ENCODE measurements at regions not wholly inside any gene's neighbourhood (a gene's known extent, or its start where the extent isn't known, plus 50 kb on each side); places are given as distances from the start of the nearest gene placed in this dataset.

DNA sequence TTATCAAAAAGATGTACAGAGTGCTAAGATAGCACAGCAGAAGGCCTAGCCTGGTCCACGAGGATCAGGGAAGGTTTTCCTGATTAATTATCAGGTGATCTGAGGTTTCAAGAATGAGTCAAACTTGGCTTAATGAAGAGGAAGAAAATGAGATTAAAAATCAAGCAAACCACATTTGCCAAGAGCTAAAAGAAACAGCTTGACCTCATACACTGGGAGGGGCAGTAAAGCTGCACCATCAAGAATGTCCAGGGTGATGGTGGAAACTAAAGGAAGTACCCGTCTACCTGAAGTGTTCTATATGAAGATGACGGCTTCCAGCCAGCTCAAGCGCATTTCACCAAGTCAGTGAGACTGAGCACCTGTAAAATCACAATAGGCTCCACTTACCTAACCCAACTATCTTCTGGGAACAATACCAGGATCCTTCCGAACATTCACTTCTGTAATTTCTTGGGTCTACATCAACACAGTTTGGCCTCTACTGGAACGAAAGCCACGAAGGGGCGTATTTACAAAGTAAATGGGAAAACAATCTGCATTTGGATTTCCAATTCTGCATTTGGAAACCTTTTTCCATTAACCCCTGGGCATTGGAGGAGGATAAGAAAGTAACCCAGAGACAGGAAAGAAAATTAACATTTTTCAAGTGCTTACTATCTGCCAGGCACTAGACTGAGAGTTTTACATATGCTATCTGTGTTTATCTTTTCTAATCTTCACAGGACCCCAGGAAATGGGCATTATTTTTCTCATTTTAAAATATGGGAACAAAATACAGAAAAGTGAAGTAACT is 114.0 kb upstream of the DCLK2 start:
- TF ChIP-seq TCF4 (CRISPR knock-in tag; IDR thresholded peaks at IDR 0.05; ENCODE audit: borderline replicate concordance), result no peak
- no peak for TF ChIP-seq ESRRG (CRISPR knock-in tag; IDR thresholded peaks at IDR 0.05)
- no peak for TF ChIP-seq OSR1 (CRISPR knock-in tag; IDR thresholded peaks at IDR 0.05)
- TF ChIP-seq, protein P1, sequence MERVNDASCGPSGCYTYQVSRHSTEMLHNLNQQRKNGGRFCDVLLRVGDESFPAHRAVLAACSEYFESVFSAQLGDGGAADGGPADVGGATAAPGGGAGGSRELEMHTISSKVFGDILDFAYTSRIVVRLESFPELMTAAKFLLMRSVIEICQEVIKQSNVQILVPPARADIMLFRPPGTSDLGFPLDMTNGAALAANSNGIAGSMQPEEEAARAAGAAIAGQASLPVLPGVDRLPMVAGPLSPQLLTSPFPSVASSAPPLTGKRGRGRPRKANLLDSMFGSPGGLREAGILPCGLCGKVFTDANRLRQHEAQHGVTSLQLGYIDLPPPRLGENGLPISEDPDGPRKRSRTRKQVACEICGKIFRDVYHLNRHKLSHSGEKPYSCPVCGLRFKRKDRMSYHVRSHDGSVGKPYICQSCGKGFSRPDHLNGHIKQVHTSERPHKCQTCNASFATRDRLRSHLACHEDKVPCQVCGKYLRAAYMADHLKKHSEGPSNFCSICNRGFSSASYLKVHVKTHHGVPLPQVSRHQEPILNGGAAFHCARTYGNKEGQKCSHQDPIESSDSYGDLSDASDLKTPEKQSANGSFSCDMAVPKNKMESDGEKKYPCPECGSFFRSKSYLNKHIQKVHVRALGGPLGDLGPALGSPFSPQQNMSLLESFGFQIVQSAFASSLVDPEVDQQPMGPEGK (CRISPR knock-in tag; IDR thresholded peaks at IDR 0.05; ENCODE audit: borderline replicate concordance), result no peak
- TF ChIP-seq, protein P2, sequence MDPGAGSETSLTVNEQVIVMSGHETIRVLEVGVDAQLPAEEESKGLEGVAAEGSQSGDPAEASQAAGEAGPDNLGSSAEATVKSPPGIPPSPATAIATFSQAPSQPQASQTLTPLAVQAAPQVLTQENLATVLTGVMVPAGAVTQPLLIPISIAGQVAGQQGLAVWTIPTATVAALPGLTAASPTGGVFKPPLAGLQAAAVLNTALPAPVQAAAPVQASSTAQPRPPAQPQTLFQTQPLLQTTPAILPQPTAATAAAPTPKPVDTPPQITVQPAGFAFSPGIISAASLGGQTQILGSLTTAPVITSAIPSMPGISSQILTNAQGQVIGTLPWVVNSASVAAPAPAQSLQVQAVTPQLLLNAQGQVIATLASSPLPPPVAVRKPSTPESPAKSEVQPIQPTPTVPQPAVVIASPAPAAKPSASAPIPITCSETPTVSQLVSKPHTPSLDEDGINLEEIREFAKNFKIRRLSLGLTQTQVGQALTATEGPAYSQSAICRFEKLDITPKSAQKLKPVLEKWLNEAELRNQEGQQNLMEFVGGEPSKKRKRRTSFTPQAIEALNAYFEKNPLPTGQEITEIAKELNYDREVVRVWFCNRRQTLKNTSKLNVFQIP (CRISPR knock-in tag; IDR thresholded peaks at IDR 0.05; ENCODE audit: borderline replicate concordance, low read depth), result no peak
- no peak for TF ChIP-seq SNAI2 (CRISPR knock-in tag; IDR thresholded peaks at IDR 0.05)
- no peak for TF ChIP-seq ARNTL (CRISPR knock-in tag; IDR thresholded peaks at IDR 0.05; ENCODE audit: borderline replicate concordance, low read depth)
- TF ChIP-seq, protein P3, sequence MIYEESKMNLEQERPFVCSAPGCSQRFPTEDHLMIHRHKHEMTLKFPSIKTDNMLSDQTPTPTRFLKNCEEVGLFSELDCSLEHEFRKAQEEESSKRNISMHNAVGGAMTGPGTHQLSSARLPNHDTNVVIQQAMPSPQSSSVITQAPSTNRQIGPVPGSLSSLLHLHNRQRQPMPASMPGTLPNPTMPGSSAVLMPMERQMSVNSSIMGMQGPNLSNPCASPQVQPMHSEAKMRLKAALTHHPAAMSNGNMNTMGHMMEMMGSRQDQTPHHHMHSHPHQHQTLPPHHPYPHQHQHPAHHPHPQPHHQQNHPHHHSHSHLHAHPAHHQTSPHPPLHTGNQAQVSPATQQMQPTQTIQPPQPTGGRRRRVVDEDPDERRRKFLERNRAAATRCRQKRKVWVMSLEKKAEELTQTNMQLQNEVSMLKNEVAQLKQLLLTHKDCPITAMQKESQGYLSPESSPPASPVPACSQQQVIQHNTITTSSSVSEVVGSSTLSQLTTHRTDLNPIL (CRISPR knock-in tag; IDR thresholded peaks at IDR 0.05; ENCODE audit: low read depth), result no peak
- no peak for TF ChIP-seq ZC3H10 (CRISPR knock-in tag; IDR thresholded peaks at IDR 0.05)
- TF ChIP-seq ZNF565 (CRISPR knock-in tag; conservative IDR thresholded peaks at IDR 0.05; ENCODE audit: low read depth), result no peak
- no peak for TF ChIP-seq ZFP3 (CRISPR knock-in tag; IDR thresholded peaks at IDR 0.05)
- no peak for TF ChIP-seq TOX (CRISPR knock-in tag; IDR thresholded peaks at IDR 0.05; ENCODE audit: borderline replicate concordance)
- TF ChIP-seq CSDC2 (CRISPR knock-in tag; IDR thresholded peaks at IDR 0.05), result no peak
- TF ChIP-seq GLIS3 (CRISPR knock-in tag; IDR thresholded peaks at IDR 0.05), result no peak
